Smooth muscle cell (in vitro differentiated cells): ENCODE measurements at regions not wholly inside any gene's neighbourhood (a gene's known extent, or its start where the extent isn't known, plus 50 kb on each side); places are given as distances from the start of the nearest gene placed in this dataset.

Experiments
- DNase-seq: peaks from one replicate; lab custom pipeline; 2025; ENCODE audit not compliant: unreplicated experiment; lab: John Stamatoyannopoulos, UW
- H2AFZ ChIP-seq: fragments of 200-600 bp; sonication (generic); 2 replicates; pipeline ENCODE4 v1.6.0; 2016; ENCODE audit warnings: antibody characterized with exemption, low read depth, mild to moderate bottlenecking
- H3F3A ChIP-seq: fragments of 200-600 bp; sonication (generic); 2 replicates; pipeline ENCODE4 v1.6.0; 2017; ENCODE audit warnings: antibody characterized with exemption, low read depth
- H3K27ac ChIP-seq: fragments of 200-600 bp; sonication (generic); 2 replicates; pipeline ENCODE4 v1.5.1; 2016; ENCODE audit warnings: low read depth, mild to moderate bottlenecking
- H3K27me3 ChIP-seq: fragments of 200-600 bp; sonication (generic); 2 replicates; pipeline ENCODE4 v1.6.1; 2016; ENCODE audit warnings: low read depth, mild to moderate bottlenecking
- H3K36me3 ChIP-seq: fragments of 200-600 bp; sonication (generic); 2 replicates; pipeline ENCODE4 v1.5.1; 2016; ENCODE audit warnings: low read depth
- H3K4me1 ChIP-seq: fragments of 200-600 bp; sonication (generic); 2 replicates; pipeline ENCODE4 v1.5.1; 2016; ENCODE audit warnings: low read depth
- H3K4me2 ChIP-seq: fragments of 200-600 bp; sonication (generic); 2 replicates; pipeline ENCODE4 v1.6.0; 2016; ENCODE audit warnings: mild to moderate bottlenecking
- H3K4me3 ChIP-seq: fragments of 200-600 bp; sonication (generic); 2 replicates; pipeline ENCODE4 v1.5.1; 2016; ENCODE audit warnings: mild to moderate bottlenecking
- H3K79me2 ChIP-seq: fragments of 200-600 bp; sonication (generic); 2 replicates; pipeline ENCODE4 v1.6.0; 2016; ENCODE audit warnings: low read depth, mild to moderate bottlenecking
- H3K9ac ChIP-seq: fragments of 200-600 bp; sonication (generic); 2 replicates; pipeline ENCODE4 v1.6.0; 2016; ENCODE audit warnings: low read depth
- H3K9me3 ChIP-seq: fragments of 200-600 bp; sonication (generic); replicated peaks from 2 replicates; pipeline ENCODE4 v1.5.1; 2016; ENCODE audit warnings: low read depth
- H4K20me1 ChIP-seq: fragments of 200-600 bp; sonication (generic); 2 replicates; pipeline ENCODE4 v1.6.0; 2016; ENCODE audit warnings: low read depth
- CTCF ChIP-seq: fragments of 200-600 bp; sonication (generic); IDR thresholded peaks from 2 replicates; pipeline ENCODE4 v1.5.1; 2017; ENCODE audit warnings: borderline replicate concordance, mild to moderate bottlenecking, antibody characterized with exemption; ENCODE audit not compliant: insufficient read depth, poor library complexity, severe bottlenecking
- WGBS: methylation state at CpG from one replicate; pipeline ENCODE4 v1.1.7; 2016; ENCODE audit warnings: low lambda C conversion rate; 5-methylcytosine and 5-hydroxymethylcytosine counted together

- Histone ChIP-seq H3K27me3 (no peaks in the 10 kb centered on the region), H4K20me1 (peaks cover 17% of the 10 kb centered on the region), H3K9ac (no peak overlapping the region), H3K27ac (no peak overlapping the region), H3K79me2 (no peaks in the 10 kb centered on the region), H3F3A (no peaks in the 10 kb centered on the region), H3K4me1 (no peaks in the 10 kb centered on the region), H3K4me3 (no peak overlapping the region), H3K4me2 (no peak overlapping the region), H3K9me3 (no peaks in the 10 kb centered on the region), H3K36me3 (no peaks in the 10 kb centered on the region), H2AFZ (no peak overlapping the region)
- no peak for TF ChIP-seq CTCF
- DNase-seq = no peak
- WGBS = 96% methylated on average over 1 of the region's 1 CpG
Measured at GRCh38 chr22:25483931-25484330, 80.5 kb upstream of the GRK3 start.

GRCh38 chr22:25484521-25485315 is 79.8 kb upstream of the GRK3 start:
- Histone ChIP-seq H4K20me1 (peaks cover 23% of the 10 kb centered on the region), H3K27ac (no peak overlapping the region), H3K79me2 (no peaks in the 10 kb centered on the region), H3K9ac (no peak overlapping the region), H3K4me1 (no peaks in the 10 kb centered on the region), H2AFZ (no peak overlapping the region), H3F3A (no peaks in the 10 kb centered on the region), H3K27me3 (no peaks in the 10 kb centered on the region), H3K9me3 (no peaks in the 10 kb centered on the region), H3K4me2 (no peak overlapping the region), H3K36me3 (no peaks in the 10 kb centered on the region), H3K4me3 (no peak overlapping the region)
- WGBS = 93% methylated on average over 3 of the region's 3 CpGs
- no peak for TF ChIP-seq CTCF
- DNase-seq = no peak

GRCh38 chr22:25485626-25486545 is 78.6 kb upstream of the GRK3 start:
- no peak for TF ChIP-seq CTCF
- H3K4me2 ChIP-seq = no peak overlapping the region
- H3K9me3 ChIP-seq = no peaks in the 10 kb centered on the region
- peaks cover 23% of the 10 kb centered on the region for H4K20me1 ChIP-seq
- no peaks in the 10 kb centered on the region for H3K79me2 ChIP-seq
- H3K4me1 ChIP-seq = no peaks in the 10 kb centered on the region
- no peak overlapping the region for H3K9ac ChIP-seq
- H3K27ac ChIP-seq = no peak overlapping the region
- no peak overlapping the region for H3K4me3 ChIP-seq
- no peak overlapping the region for H2AFZ ChIP-seq
- WGBS = 98% methylated on average over 7 of the region's 7 CpGs
- no peaks in the 10 kb centered on the region for H3K27me3 ChIP-seq
- no peaks in the 10 kb centered on the region for H3F3A ChIP-seq
- no peaks in the 10 kb centered on the region for H3K36me3 ChIP-seq
- DNase-seq = no peak
